OCI-LY7 (cell line): ENCODE measurements at regions not wholly inside any gene's neighbourhood (a gene's known extent, or its start where the extent isn't known, plus 50 kb on each side); places are given as distances from the start of the nearest gene placed in this dataset.

ENCODE experiments used
- BruUV-seq: library from RNA; stranded (reverse); fragments of 400-500 nt; replicated peaks from 2 replicates; lab custom pipeline; 2021; lab: Mats Ljungman, UMichigan
- CTCF ChIA-PET: fragments of 300-600 bp; sonication (Branson Sonifier 250); formaldehyde crosslinking; loops from one replicate; lab custom pipeline; 2022; ENCODE audit warnings: antibody characterized with exemption; ENCODE audit not compliant: unreplicated experiment; lab: Charles Lee
- POLR2A ChIA-PET: fragments of 300-600 bp; sonication (Branson Sonifier 250); formaldehyde crosslinking; loops from one replicate; lab custom pipeline; 2022; ENCODE audit warnings: antibody characterized with exemption; lab: Charles Lee
- DNase-seq: peaks from one replicate; pipeline ENCODE4 v3.0.0-alpha.2; 2015; ENCODE audit warnings: low spot score
- H2AFZ ChIP-seq: fragments of 200-600 bp; sonication (generic), shearing (Covaris generic); 2 replicates; pipeline ENCODE4 v1.6.1; 2014; ENCODE audit warnings: mild to moderate bottlenecking, antibody characterized with exemption, low read length, moderate library complexity
- H3K27ac ChIP-seq: fragments of 200-600 bp; sonication (generic); 2 replicates; pipeline ENCODE4 v1.5.1; 2014; ENCODE audit warnings: mixed run types, low read depth, mild to moderate bottlenecking, moderate library complexity, low read length, inconsistent platforms; ENCODE audit not compliant: poor library complexity, severe bottlenecking
- H3K36me3 ChIP-seq: fragments of 200-600 bp; sonication (generic); 2 replicates; pipeline ENCODE4 v1.6.1; 2014; ENCODE audit warnings: mild to moderate bottlenecking, antibody characterized with exemption, low read length, moderate library complexity, mixed read lengths; ENCODE audit not compliant: insufficient read depth
- H3K4me1 ChIP-seq: fragments of 200-600 bp; sonication (generic); 2 replicates; pipeline ENCODE4 v1.5.1; 2014; ENCODE audit warnings: mild to moderate bottlenecking, low read length; ENCODE audit not compliant: insufficient read depth, poor library complexity, severe bottlenecking
- H3K4me2 ChIP-seq: fragments of 200-600 bp; sonication (generic); 2 replicates; pipeline ENCODE4 v1.6.1; 2014; ENCODE audit warnings: mild to moderate bottlenecking, low read length
- H3K4me3 ChIP-seq: fragments of 200-600 bp; sonication (generic); 2 replicates; pipeline ENCODE4 v1.5.1; 2014; ENCODE audit warnings: mild to moderate bottlenecking, low read depth, low read length; ENCODE audit not compliant: poor library complexity, severe bottlenecking
- H3K79me2 ChIP-seq: fragments of 200-600 bp; sonication (generic); 2 replicates; pipeline ENCODE4 v1.6.1; 2016; ENCODE audit warnings: low read depth, mild to moderate bottlenecking, low read length, moderate library complexity, mixed read lengths; ENCODE audit not compliant: insufficient read depth
- H3K9me2 ChIP-seq: fragments of 200-600 bp; sonication (generic); 2 replicates; pipeline ENCODE4 v1.6.1; 2016; ENCODE audit warnings: mild to moderate bottlenecking, low read length, mixed read lengths; ENCODE audit not compliant: insufficient read depth
- H3K9me3 ChIP-seq: fragments of 200-600 bp; sonication (generic); 2 replicates; pipeline ENCODE4 v1.6.1; 2014; ENCODE audit warnings: mild to moderate bottlenecking, mixed run types, low read length, mixed read lengths
- H4K20me1 ChIP-seq: fragments of 200-600 bp; sonication (generic); 2 replicates; pipeline ENCODE4 v1.6.1; 2014; ENCODE audit warnings: mild to moderate bottlenecking, antibody characterized with exemption, low read length, moderate library complexity, mixed read lengths; ENCODE audit not compliant: insufficient read depth
- CTCF ChIP-seq: fragments of 200-600 bp; sonication (generic); conservative IDR thresholded peaks from 2 replicates; pipeline ENCODE4 v1.5.1; 2014; ENCODE audit warnings: mild to moderate bottlenecking, antibody characterized with exemption, low read length, moderate library complexity, mixed read lengths
- EZH2phosphoT487 ChIP-seq: fragments of 200-600 bp; sonication (generic); IDR thresholded peaks from 2 replicates; pipeline ENCODE4 v1.6.1; 2018; ENCODE audit warnings: low read depth, borderline replicate concordance, mild to moderate bottlenecking, mixed run types, antibody characterized with exemption, low read length, moderate library complexity, mixed read lengths
- intact Hi-C: fragments of 100-400 bp; cut with micrococcal nuclease; formaldehyde crosslinking; loops from one replicate; pipeline ENCODE4 v1.10.0; 2022; ENCODE audit not compliant: unreplicated experiment

- ChIA-PET CTCF (no interaction called here), POLR2A (no interaction called here)
- no peak overlapping the region for H2AFZ ChIP-seq
- H3K9me2 ChIP-seq, result no peaks in the 10 kb centered on the region
- no peak overlapping the region for H3K4me3 ChIP-seq
- no peaks in the 10 kb centered on the region for H3K9me3 ChIP-seq
- H3K4me1 ChIP-seq, result no peaks in the 10 kb centered on the region
- no TSS peak for BruUV-seq
- no peak overlapping the region for H3K27ac ChIP-seq
- intact Hi-C loops, result no loop called here
- H3K36me3 ChIP-seq, result no peaks in the 10 kb centered on the region
- H3K4me2 ChIP-seq, result no peak overlapping the region
- TF ChIP-seq EZH2phosphoT487 (no peak), CTCF (no peak)
- no peaks in the 10 kb centered on the region for H4K20me1 ChIP-seq
- no peak for DNase-seq
- H3K79me2 ChIP-seq, result no peaks in the 10 kb centered on the region
Observed at GRCh38 chr7:67901808-67902480, 905.3 kb downstream of the TYW1 start.

- CTCF ChIA-PET, result no interaction called here
- H2AFZ ChIP-seq, result no peak overlapping the region
- BruUV-seq, result no TSS peak
- no peaks in the 10 kb centered on the region for H3K4me1 ChIP-seq
- H3K4me3 ChIP-seq, result no peak overlapping the region
- no peak overlapping the region for H3K4me2 ChIP-seq
- no peaks in the 10 kb centered on the region for H3K9me3 ChIP-seq
- no peak for TF ChIP-seq EZH2phosphoT487
- TF ChIP-seq CTCF, result no peak
- H3K9me2 ChIP-seq, result no peaks in the 10 kb centered on the region
- H3K27ac ChIP-seq, result no peak overlapping the region
- H3K36me3 ChIP-seq, result no peaks in the 10 kb centered on the region
- no peaks in the 10 kb centered on the region for H3K79me2 ChIP-seq
- POLR2A ChIA-PET, result no interaction called here
- no peaks in the 10 kb centered on the region for H4K20me1 ChIP-seq
- intact Hi-C loops, result no loop called here
- DNase-seq, result no peak
Observed at GRCh38 chr7:67907792-67908191, 911.2 kb downstream of the TYW1 start.

GRCh38 chr7:67912437-67912836, 915.8 kb downstream of the TYW1 start:
- no peak overlapping the region for H3K27ac ChIP-seq
- no peak overlapping the region for H3K4me3 ChIP-seq
- ChIA-PET CTCF (no interaction called here), POLR2A (no interaction called here)
- DNase-seq, result no peak
- H3K79me2 ChIP-seq, result no peaks in the 10 kb centered on the region
- no peak overlapping the region for H3K4me2 ChIP-seq
- no peak overlapping the region for H2AFZ ChIP-seq
- no peaks in the 10 kb centered on the region for H4K20me1 ChIP-seq
- H3K9me3 ChIP-seq, result 0 out of 2 replicates have a peak, but pooled peaks cover 7% of the 10 kb centered on the region
- H3K36me3 ChIP-seq, result no peaks in the 10 kb centered on the region
- BruUV-seq, result no TSS peak
- H3K4me1 ChIP-seq, result no peaks in the 10 kb centered on the region
- no peaks in the 10 kb centered on the region for H3K9me2 ChIP-seq
- TF ChIP-seq CTCF (0 out of 2 replicates have a peak, but pooled peaks have one; percentile 17), EZH2phosphoT487 (no peak)
- intact Hi-C loops, result no loop called here
